ENCODE measurements at regions not wholly inside any gene's neighbourhood (a gene's known extent, or its start where the extent isn't known, plus 50 kb on each side); places are given as distances from the start of the nearest gene placed in this dataset.
A peak's percentile ranks its signal among the peaks of the same experiment; 100 is the strongest.
"Not testable (repeated sequence)": the region's sequence is repeated elsewhere in the genome, so short reads cannot be mapped to it uniquely, and the experiment has no call there.

- DNase-seq (ENCODE audit: low spot score), result no peak
Observed at GRCh38 chr6:141580131-141580530, 552.6 kb upstream of the GJE1 start.

DNA sequence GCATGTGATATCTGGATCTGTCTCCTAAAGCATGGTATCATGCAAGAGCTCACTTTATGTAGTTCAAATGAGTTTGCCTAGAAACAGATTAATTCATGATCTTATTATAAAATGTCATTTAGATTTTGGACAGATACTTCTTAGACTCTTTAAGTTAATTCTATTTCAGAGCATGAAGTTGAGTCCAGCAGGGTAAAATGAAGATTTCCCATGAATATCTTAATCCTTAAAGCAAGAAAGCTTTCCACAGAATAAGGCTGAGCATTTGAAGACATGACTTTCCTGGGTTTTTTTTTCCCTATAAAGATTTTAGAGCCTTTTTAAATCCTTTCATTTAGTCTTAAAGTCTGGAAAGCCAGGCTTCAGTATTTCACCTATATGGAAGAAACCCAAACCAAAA, 556.0 kb upstream of the GJE1 start:
- DNase-seq (ENCODE audit: low spot score), result no peak

- peak; percentile 49 for DNase-seq (ENCODE audit: low spot score)
Observed at GRCh38 chr6:141562851-141563763, 569.6 kb upstream of the GJE1 start.

DNA sequence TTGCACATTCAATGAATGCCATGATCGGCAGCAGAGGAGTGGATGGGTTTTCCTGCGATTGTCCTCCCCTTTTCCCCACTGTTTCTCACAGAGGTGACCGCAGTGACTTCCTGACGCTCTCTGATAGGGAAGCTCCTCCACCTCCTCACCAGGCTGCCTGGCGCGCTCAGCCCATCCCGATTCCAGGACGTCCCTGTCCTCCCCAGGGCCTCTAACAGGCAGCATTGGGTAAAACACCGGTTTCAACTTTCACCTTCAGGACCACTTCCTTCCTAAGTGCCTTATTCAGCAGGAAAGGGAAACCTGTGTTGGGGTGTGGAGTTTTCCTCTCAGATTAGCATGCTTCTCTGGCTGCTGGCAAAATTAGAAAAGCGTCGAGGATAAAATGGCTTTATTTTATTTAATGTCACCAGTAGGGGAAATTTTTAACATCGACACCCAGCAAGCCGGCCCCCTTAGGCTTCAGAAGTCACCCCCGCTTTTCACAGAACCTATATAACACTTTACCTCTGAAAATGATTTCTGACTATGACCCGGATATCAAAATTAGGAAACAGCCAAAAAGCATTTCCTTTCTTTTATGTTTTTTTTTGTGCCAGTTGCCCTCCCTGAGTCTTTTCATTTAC, 570.4 kb upstream of the GJE1 start:
- peak; percentile 4 for DNase-seq (ENCODE audit: low spot score)

GRCh38 chr6:141561154-141561553, 571.6 kb upstream of the GJE1 start:
- no peak for DNase-seq (ENCODE audit: low spot score)

DNA sequence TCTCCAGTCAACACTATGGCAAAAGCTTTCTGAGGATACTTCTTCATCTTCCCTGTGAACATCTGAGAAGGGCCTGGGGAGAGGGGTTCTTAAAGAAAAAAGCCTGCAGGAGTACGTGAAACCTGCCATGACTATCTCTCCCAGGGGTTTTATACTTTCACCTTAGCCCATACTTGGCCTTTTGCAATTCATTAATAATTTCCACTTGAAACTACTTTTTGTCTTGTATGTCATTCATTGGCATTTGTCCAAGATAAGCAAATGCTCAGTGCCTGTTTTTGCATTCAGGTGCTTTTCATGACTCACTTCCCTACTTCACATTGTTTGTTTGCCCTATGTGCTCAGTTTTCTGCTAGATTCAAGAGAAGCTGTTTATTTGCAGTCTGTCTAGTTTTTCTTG, 580.3 kb upstream of the GJE1 start:
- peak; percentile 27 for DNase-seq (ENCODE audit: low spot score)

GRCh38 chr6:141552031-141552430, 580.7 kb upstream of the GJE1 start:
- no peak for DNase-seq (ENCODE audit: low spot score)

DNA sequence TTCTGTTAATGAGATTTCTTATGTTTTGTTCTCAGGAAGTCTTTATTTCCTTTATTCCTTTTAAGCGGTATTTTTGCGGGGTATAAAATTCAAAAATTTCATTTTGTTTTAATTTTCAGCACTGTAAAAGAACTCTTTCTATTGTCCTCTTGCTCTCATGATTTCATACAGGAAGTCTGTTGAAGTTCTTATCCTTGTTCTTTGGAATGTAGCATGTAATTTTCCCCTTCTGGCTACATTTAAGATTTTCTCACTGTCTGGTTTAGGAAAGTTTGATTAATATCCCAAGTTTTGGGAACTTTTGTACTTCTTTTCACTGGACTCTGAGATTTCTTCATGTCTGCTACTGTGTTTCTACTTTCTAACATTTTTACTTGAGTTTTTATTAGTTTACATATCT, 581.4 kb upstream of the GJE1 start:
- DNase-seq (ENCODE audit: low spot score), result peak; percentile 4

DNA sequence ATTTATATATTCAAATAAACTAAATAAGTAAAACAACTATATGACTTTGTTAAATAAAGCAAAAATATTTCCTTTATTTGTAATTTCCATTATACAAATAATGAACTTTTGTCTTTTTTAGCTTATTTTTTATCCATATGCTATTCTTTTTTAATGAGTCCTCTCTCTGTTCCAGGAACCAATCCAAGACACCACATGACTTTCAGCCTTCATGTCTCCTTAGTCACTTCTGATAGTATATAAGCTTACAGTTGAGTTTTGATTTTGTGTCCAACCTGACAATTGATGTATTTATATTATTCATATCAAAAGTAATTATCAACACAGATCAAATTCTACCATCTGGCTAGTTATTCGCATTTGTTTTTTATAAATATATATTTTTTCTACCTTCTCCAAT, 582.3 kb upstream of the GJE1 start:
- DNase-seq (ENCODE audit: low spot score), result no peak

GRCh38 chr6:141548966-141549365, 583.8 kb upstream of the GJE1 start:
- DNase-seq (ENCODE audit: low spot score), result no peak

DNA sequence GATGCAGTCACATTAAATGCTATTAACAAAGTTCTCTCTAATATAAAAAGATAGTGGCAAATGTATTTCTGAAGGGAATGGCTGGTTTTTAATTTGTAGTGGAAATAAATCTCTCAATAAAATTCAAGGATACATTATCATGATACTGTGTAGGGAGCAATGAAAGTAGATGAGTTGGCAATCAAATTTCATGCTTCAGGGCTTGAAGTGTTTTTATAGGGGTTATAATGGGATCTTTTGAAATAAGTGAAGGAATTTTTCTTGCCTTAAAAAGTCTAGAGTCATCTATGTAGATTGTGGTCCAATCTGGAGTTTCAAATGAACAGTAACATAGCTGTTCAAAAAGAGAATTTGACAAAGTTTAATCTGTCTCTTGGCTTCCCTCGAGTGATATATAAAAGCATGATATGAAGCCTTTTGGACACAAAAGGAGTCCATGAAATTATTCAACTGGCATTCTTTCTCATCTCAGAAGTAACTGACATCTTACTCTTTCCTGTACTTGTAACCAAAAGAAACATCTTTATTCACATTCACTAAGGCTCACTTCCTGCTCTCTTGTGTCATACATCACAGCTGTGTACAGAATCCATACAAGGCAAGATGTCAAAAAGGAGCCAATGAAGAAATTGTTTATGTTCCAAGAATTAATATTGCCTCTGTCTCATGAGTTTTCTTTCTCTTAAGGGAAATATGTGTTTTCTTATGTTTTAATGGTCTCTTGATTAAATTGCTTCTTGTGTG, 591.0 kb upstream of the GJE1 start:
- no peak for DNase-seq (ENCODE audit: low spot score)

- DNase-seq (ENCODE audit: low spot score), result no peak
Observed at GRCh38 chr6:141540207-141540606, 592.5 kb upstream of the GJE1 start.

DNA sequence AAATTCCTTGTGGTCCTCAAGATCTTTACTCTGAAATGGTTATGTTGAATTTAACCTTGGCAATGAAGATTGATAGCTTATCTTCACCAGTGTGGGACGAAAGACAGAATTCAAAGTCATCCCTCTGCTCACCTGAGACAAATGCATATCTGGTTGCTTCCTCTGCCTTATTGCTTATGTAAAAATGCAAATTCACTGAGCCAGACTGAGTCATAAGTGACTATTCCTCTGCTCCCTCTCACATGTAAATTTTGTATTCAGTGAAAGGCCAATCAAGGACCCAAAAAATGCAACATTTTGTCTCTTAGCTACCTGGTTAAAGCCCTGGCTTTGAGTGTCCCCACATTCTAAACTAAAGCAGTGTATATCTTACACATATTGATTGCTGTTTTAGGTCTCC, 593.1 kb upstream of the GJE1 start:
- DNase-seq (ENCODE audit: low spot score), result no peak

GRCh38 chr6:141532211-141532610, 600.5 kb upstream of the GJE1 start:
- no peak for DNase-seq (ENCODE audit: low spot score)

DNA sequence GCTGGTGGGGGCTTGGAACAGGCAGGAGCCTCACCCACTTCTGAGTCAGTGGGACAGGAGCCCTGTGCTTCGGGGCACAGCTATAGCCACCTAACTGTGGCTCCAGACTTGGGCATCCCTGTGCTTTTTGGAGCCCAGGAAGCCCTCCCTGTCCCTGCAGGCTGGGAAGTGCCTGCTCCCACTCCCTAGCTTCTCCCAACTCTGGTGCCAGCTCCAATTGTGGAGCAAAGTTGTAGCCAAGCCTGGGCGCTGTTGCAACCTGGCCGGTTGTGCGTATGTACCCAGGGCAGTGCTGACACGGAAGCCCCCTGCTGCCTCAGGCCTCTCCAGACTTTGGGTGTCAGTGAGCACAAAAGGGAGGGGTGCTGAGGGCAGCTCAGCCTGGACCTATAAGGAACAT, 601.7 kb upstream of the GJE1 start:
- no peak for DNase-seq (ENCODE audit: low spot score)

- DNase-seq (ENCODE audit: low spot score), result no peak
Observed at GRCh38 chr6:141528596-141528995, 604.1 kb upstream of the GJE1 start.

DNA sequence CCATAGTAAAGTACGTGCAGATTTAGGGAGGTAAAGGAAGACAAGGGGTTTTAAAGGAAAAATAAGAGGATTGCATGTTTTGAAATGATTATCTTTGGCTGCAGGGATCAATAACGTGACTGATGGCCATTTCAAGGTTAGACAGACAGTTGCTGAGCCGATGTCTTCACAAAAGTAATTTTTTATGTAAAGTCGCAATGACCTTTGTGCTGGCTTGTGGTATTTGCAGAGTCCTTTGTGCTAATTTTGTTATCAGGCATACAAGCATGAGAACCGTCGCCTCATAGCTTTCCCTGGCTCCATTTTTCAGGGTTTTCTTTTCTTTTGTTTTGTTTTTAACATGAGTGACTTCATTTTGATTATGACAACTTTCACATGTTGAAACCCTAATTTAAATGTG, 605.7 kb upstream of the GJE1 start:
- DNase-seq (ENCODE audit: low spot score), result no peak

GRCh38 chr6:141521440-141521839, 611.3 kb upstream of the GJE1 start:
- DNase-seq (ENCODE audit: low spot score), result no peak

GRCh38 chr6:141513830-141514229, 618.9 kb upstream of the GJE1 start:
- no peak for DNase-seq (ENCODE audit: low spot score)

DNA sequence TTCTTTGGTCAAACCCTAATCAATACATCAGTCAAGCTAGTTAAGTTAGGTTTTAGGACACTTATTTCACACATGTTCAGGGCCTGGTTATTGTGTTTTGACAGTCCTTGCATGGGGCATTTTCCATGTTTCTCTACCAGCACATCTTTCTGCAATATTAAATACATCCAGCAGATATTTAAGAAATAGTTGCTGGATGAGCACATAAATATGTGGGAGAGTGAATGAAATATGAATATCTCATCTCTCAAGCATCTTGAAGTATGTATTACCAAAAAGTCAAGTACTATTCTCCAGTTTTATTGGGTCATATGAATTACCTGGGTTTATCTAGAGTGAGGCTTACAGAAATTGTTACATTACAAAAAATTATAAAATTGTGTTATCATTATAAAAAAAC, 621.9 kb upstream of the GJE1 start:
- no peak for DNase-seq (ENCODE audit: low spot score)

DNA sequence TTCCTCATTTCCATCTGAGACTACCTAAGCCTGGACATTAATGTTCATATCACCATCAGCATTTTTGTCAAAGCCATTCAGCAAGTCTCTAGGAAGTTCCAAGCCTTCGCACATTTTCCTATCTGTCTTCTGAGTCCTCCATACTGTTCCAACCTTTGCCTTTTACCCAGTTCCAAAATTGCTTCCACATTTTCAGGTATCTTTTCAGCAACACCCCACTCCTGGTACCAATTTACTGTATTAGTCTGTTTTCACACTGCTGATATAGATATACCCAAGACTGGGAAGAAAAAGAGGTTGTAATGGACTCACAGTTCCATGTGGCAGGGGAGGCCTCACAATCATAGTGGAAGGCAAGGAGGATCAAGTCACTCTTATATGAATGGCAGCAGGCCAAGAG, 626.7 kb upstream of the GJE1 start:
- DNase-seq (ENCODE audit: low spot score), result not testable (repeated sequence)

GRCh38 chr6:141504318-141504717, 628.4 kb upstream of the GJE1 start:
- DNase-seq (ENCODE audit: low spot score), result not testable (repeated sequence)

- no peak for DNase-seq (ENCODE audit: low spot score)
Observed at GRCh38 chr6:141501616-141502015, 631.1 kb upstream of the GJE1 start.
